HCT116 (cell line): ENCODE measurements at regions not wholly inside any gene's neighbourhood (a gene's known extent, or its start where the extent isn't known, plus 50 kb on each side); places are given as distances from the start of the nearest gene placed in this dataset.

Source experiments
- ATAC-seq: fragments of 200-7000 bp; cut with Tn5 transposase; 2 replicates; pipeline ENCODE4 v1.9.1; 2020; ENCODE audit warnings: mild to moderate bottlenecking, moderate library complexity
- BruUV-seq: library from RNA; stranded (reverse); fragments of 400-500 nt; replicated peaks from 2 replicates; lab custom pipeline; 2021; lab: Mats Ljungman, UMichigan
- CTCF ChIA-PET: fragments of 300-600 bp; sonication (Branson Sonifier 250); formaldehyde crosslinking; loops from one replicate; lab custom pipeline; 2021; ENCODE audit warnings: antibody characterized with exemption; lab: Charles Lee
- POLR2A ChIA-PET: fragments of 300-600, 350-600 bp; sonication (Branson Sonifier 250); formaldehyde crosslinking; loops from one replicate; lab custom pipeline; 2021; ENCODE audit warnings: antibody characterized with exemption; lab: Charles Lee
- RAD21 ChIA-PET, 2 experiments: fragments of 300-600 bp; sonication (Branson Sonifier 250); formaldehyde crosslinking; loops; one replicate each; lab custom pipeline; 2023; ENCODE audit warnings: low total read pairs in 2 of 2; ENCODE audit not compliant: uncharacterized antibody in 2 of 2, unreplicated experiment in 2 of 2, low non-redundant PET in 1 of 2; lab: Charles Lee
- DNase-seq: peaks from one replicate; pipeline ENCODE4 v3.0.0-alpha.2; 2010; ENCODE audit warnings: low read depth, low spot score
- H2AFZ ChIP-seq: fragments of 200-600 bp; shearing (Covaris generic), sonication (generic); 2 replicates; pipeline ENCODE4 v1.6.1; 2017; ENCODE audit warnings: low read depth, mixed run types, mixed read lengths, antibody characterized with exemption, low read length; ENCODE audit not compliant: poor library complexity, severe bottlenecking
- H3K27ac ChIP-seq: 2 replicates; pipeline ENCODE4 v1.5.1; 2012; ENCODE audit warnings: low read depth, low read length
- H3K27me3 ChIP-seq: fragments of 200-600 bp; sonication (generic); 2 replicates; pipeline ENCODE4 v1.6.1; 2016; ENCODE audit warnings: mixed run types, low read length, mixed read lengths; ENCODE audit not compliant: insufficient read depth
- H3K36me3 ChIP-seq, 2 experiments: fragments of 200-500 bp in 1 of 2; fragments of 200-600 bp in 1 of 2; sonication (Bioruptor generic) in 1 of 2; sonication (generic) in 1 of 2; 2 replicates each; pipeline versions ENCODE4 v1.5.1 to v1.6.1; 2014 to 2016; ENCODE audit warnings: low read length in 2 of 2, inconsistent platforms in 1 of 2, mixed read lengths in 1 of 2, mixed run types in 1 of 2; ENCODE audit not compliant: insufficient read depth in 2 of 2, control insufficient read depth in 1 of 2
- H3K4me1 ChIP-seq, 2 experiments: fragments of 200-600 bp in 1 of 2; sonication (generic) in 1 of 2; 2 replicates each; pipeline versions ENCODE4 v1.5.1 to v1.6.1; 2012 to 2017; ENCODE audit warnings: low read length in 2 of 2, inconsistent platforms in 1 of 2, mild to moderate bottlenecking in 1 of 2, mixed read lengths in 1 of 2, mixed run types in 1 of 2, moderate library complexity in 1 of 2; ENCODE audit not compliant: insufficient read depth in 2 of 2, control insufficient read depth in 1 of 2
- H3K4me2 ChIP-seq: fragments of 200-600 bp; sonication (generic); 2 replicates; pipeline ENCODE4 v1.6.1; 2017; ENCODE audit warnings: mixed run types, low read length, mixed read lengths
- H3K4me3 ChIP-seq, 2 experiments: fragments of 200-600 bp in 1 of 2; sonication (generic) in 1 of 2; replicated peaks in 1 of 2; 2 replicates each; pipeline ENCODE4 v1.5.1; 2011 to 2016; ENCODE audit warnings: low read length in 2 of 2, control low read depth in 1 of 2, low read depth in 1 of 2, mild to moderate bottlenecking in 1 of 2, mixed read lengths in 1 of 2, mixed run types in 1 of 2
- H3K79me2 ChIP-seq: fragments of 200-600 bp; sonication (generic); 2 replicates; pipeline ENCODE4 v1.6.1; 2017; ENCODE audit warnings: mild to moderate bottlenecking, mixed run types, low read length, moderate library complexity, mixed read lengths; ENCODE audit not compliant: insufficient read depth
- H3K9ac ChIP-seq: fragments of 200-600 bp; sonication (generic); 2 replicates; pipeline ENCODE4 v1.6.1; 2016; ENCODE audit warnings: low read length, mixed read lengths
- H3K9me2 ChIP-seq: fragments of 200-600 bp; sonication (generic), shearing (Covaris generic); 2 replicates; pipeline ENCODE4 v1.6.1; 2017; ENCODE audit warnings: mixed run types, mild to moderate bottlenecking, moderate library complexity; ENCODE audit not compliant: insufficient read depth
- H3K9me3 ChIP-seq, 2 experiments: fragments of 200-500 bp in 1 of 2; fragments of 200-600 bp in 1 of 2; sonication (Bioruptor generic) in 1 of 2; sonication (generic) in 1 of 2; 2 replicates each; pipeline ENCODE4 v1.6.1; 2014 to 2017; ENCODE audit warnings: low read length in 2 of 2, mixed read lengths in 2 of 2, inconsistent platforms in 1 of 2, low read depth in 1 of 2, mild to moderate bottlenecking in 1 of 2, mixed run types in 1 of 2, moderate library complexity in 1 of 2; ENCODE audit not compliant: control insufficient read depth in 1 of 2, insufficient read depth in 1 of 2
- H4K20me1 ChIP-seq: fragments of 200-600 bp; sonication (generic), shearing (Covaris generic); 2 replicates; pipeline ENCODE4 v1.6.1; 2017; ENCODE audit warnings: mixed run types, mild to moderate bottlenecking, moderate library complexity; ENCODE audit not compliant: insufficient read depth
- POLR2A ChIP-seq: IDR thresholded peaks from 2 replicates; pipeline ENCODE4 v1.7.0; 2011; ENCODE audit warnings: borderline replicate concordance; ENCODE audit not compliant: insufficient read depth, insufficient read length; ENCODE audit errors: extremely low read depth
- RAD21 ChIP-seq: IDR thresholded peaks from 2 replicates; pipeline ENCODE4 v1.6.1; 2012; ENCODE audit warnings: low read depth, mild to moderate bottlenecking
- SRF ChIP-seq: IDR thresholded peaks from 2 replicates; pipeline ENCODE4 v1.6.1; 2012; ENCODE audit warnings: low read depth
- ZBTB33 ChIP-seq: IDR thresholded peaks from 2 replicates; pipeline ENCODE4 v1.6.1; 2011; ENCODE audit warnings: mild to moderate bottlenecking, low read length, moderate library complexity; ENCODE audit not compliant: insufficient replicate concordance; ENCODE audit errors: extremely low read depth
- intact Hi-C: fragments of 100-400 bp; cut with micrococcal nuclease; formaldehyde crosslinking; loops from 2 replicates; pipeline ENCODE4 v1.10.0; 2022

GRCh38 chr4:184536065-184536880 lies 61.9 kb upstream of the IRF2 start:
- BruUV-seq: no TSS peak

More at GRCh38 chr4:184536065-184536880, 61.9 kb upstream of the IRF2 start:
- peaks cover 0 to 5% of the 10 kb centered on the region in 2 experiments; a peak in 1 of 4 replicates for H3K4me1 ChIP-seq
- no peak for ATAC-seq
- no peak overlapping the region for H2AFZ ChIP-seq
- H3K9me3 ChIP-seq: no peaks in the 10 kb centered on the region
- no peaks in the 10 kb centered on the region for H3K79me2 ChIP-seq
- no peaks in the 10 kb centered on the region for H3K36me3 ChIP-seq
- no peak overlapping the region for H3K27ac ChIP-seq
- no peaks in the 10 kb centered on the region for H4K20me1 ChIP-seq
- no peaks in the 10 kb centered on the region for H3K9me2 ChIP-seq
- ChIA-PET CTCF (interaction anchor here (1.1 to 1.5 kb wide), 2 partner anchors 248 to 272 kb away, joined by 3 to 13 read pairs; no protein-coding TSS in a partner anchor), POLR2A (no interaction called here), RAD21 (interaction anchor here in 1 of 2 experiments (1.1 kb wide), 1 partner anchor 272 kb away, joined by 3 read pairs; no protein-coding TSS in a partner anchor)
- peak overlapping the region; percentile 81 for H3K4me2 ChIP-seq
- peak overlapping the region; percentile 76 for H3K9ac ChIP-seq
- intact Hi-C loops: loop anchor here (5.0 to 10.0 kb wide), 2 partner anchors 64 to 121 kb away; partner anchors contain the start of gene IRF2
- DNase-seq: no peak
- H3K4me3 ChIP-seq: peak overlapping the region; percentile 51 to 74
- no peaks in the 10 kb centered on the region for H3K27me3 ChIP-seq
- TF ChIP-seq ZBTB33: no peak
- no peak for TF ChIP-seq POLR2A
- TF ChIP-seq SRF: no peak
- no peak for TF ChIP-seq RAD21
- TF ChIP-seq, all 23 proteins: peak for 0
